OCI-LY1 (cell line): ENCODE measurements at regions not wholly inside any gene's neighbourhood (a gene's known extent, or its start where the extent isn't known, plus 50 kb on each side); places are given as distances from the start of the nearest gene placed in this dataset.

Source experiments
- EZH2 ChIP-seq: fragments of 200-600 bp; sonication (generic), shearing (Covaris generic); IDR thresholded peaks from 2 replicates; pipeline ENCODE4 v1.8.0; 2017; ENCODE audit warnings: borderline replicate concordance, mixed run types, mild to moderate bottlenecking, antibody characterized with exemption, low read length, moderate library complexity, mixed read lengths
- TF ChIP-seq, protein P1 (sequence below): fragments of 200-600 bp; sonication (generic), shearing (Covaris generic); IDR thresholded peaks from 2 replicates; pipeline ENCODE4 v1.5.1; 2017; ENCODE audit warnings: mild to moderate bottlenecking, antibody characterized with exemption, low read length, moderate library complexity, mixed read lengths

DNA sequence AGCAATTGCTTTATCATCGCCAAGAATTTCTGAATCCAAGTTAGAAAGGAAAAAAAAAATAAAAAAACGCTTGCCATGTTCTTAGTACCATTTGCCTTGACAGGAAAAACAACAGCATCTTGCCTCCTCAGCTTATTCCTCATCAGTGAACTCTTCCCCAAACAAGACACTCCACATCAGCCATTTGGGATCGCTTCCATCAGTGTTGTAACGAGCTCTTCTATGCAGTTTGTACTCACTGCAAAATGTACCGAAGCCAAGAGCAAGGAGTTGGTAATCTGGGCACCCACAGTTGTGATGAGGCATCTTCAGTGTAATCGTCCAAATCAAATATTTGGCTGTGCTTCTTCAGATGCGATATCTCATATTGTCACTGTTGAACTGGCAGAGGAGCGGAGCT is 503.7 kb downstream of the TMEM182 start:
- TF ChIP-seq, protein P1, sequence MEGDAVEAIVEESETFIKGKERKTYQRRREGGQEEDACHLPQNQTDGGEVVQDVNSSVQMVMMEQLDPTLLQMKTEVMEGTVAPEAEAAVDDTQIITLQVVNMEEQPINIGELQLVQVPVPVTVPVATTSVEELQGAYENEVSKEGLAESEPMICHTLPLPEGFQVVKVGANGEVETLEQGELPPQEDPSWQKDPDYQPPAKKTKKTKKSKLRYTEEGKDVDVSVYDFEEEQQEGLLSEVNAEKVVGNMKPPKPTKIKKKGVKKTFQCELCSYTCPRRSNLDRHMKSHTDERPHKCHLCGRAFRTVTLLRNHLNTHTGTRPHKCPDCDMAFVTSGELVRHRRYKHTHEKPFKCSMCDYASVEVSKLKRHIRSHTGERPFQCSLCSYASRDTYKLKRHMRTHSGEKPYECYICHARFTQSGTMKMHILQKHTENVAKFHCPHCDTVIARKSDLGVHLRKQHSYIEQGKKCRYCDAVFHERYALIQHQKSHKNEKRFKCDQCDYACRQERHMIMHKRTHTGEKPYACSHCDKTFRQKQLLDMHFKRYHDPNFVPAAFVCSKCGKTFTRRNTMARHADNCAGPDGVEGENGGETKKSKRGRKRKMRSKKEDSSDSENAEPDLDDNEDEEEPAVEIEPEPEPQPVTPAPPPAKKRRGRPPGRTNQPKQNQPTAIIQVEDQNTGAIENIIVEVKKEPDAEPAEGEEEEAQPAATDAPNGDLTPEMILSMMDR, result no peak
- no peak for TF ChIP-seq EZH2
